Osteoblast (primary cell): ENCODE measurements at regions not wholly inside any gene's neighbourhood (a gene's known extent, or its start where the extent isn't known, plus 50 kb on each side); places are given as distances from the start of the nearest gene placed in this dataset.
A peak's percentile ranks its signal among the peaks of the same experiment; 100 is the strongest.

ENCODE experiments used
- DNase-seq: peaks from one replicate; pipeline ENCODE4 v3.0.0; 2011; ENCODE audit warnings: low spot score, mixed read lengths; ENCODE audit not compliant: insufficient read length; ENCODE audit errors: missing footprints
- H2AFZ ChIP-seq: 2 replicates; pipeline ENCODE4 v1.6.0; 2011; ENCODE audit warnings: mild to moderate bottlenecking, low read length
- H3K27ac ChIP-seq: 2 replicates; pipeline ENCODE4 v1.5.1; 2011; ENCODE audit warnings: mild to moderate bottlenecking, low read depth, low read length, moderate library complexity
- H3K27me3 ChIP-seq: 2 replicates; pipeline ENCODE4 v1.6.0; 2012; ENCODE audit warnings: mild to moderate bottlenecking, control low read depth, inconsistent platforms, low read length, moderate library complexity; ENCODE audit not compliant: insufficient read depth
- H3K36me3 ChIP-seq: 2 replicates; pipeline ENCODE4 v1.5.1; 2011; ENCODE audit warnings: mild to moderate bottlenecking, low read length, control low read depth, moderate library complexity; ENCODE audit not compliant: insufficient read depth
- H3K4me1 ChIP-seq: 2 replicates; pipeline ENCODE4 v1.5.1; 2011; ENCODE audit warnings: mild to moderate bottlenecking, low read length, control low read depth, moderate library complexity; ENCODE audit not compliant: insufficient read depth
- H3K4me2 ChIP-seq: 2 replicates; pipeline ENCODE4 v1.6.0; 2011; ENCODE audit warnings: mild to moderate bottlenecking, low read length; ENCODE audit not compliant: insufficient read depth
- H3K4me3 ChIP-seq: fragments of 200-600 bp; sonication (generic); 3 replicates; pipeline ENCODE4 v1.5.1; 2012; ENCODE audit warnings: mild to moderate bottlenecking, low read length, inconsistent platforms; ENCODE audit not compliant: insufficient read depth
- H3K79me2 ChIP-seq: 2 replicates; pipeline ENCODE4 v1.6.0; 2012; ENCODE audit warnings: mild to moderate bottlenecking, low read length, control low read depth, inconsistent platforms; ENCODE audit not compliant: insufficient read depth
- H3K9me3 ChIP-seq: 2 replicates; pipeline ENCODE4 v1.5.1; 2011; ENCODE audit warnings: low read depth, low read length, control low read depth
- H4K20me1 ChIP-seq: 2 replicates; pipeline ENCODE4 v1.6.0; 2012; ENCODE audit warnings: mild to moderate bottlenecking, low read length, control low read depth; ENCODE audit not compliant: insufficient read depth
- CTCF ChIP-seq: IDR thresholded peaks from 2 replicates; pipeline ENCODE4 v1.5.1; 2011; ENCODE audit warnings: mild to moderate bottlenecking, low read depth, low read length, moderate library complexity; ENCODE audit errors: extremely low read depth

GRCh38 chr10:9807846-9808245 lies 1209.8 kb upstream of the CELF2 start:
- Histone ChIP-seq H3K9me3 (no peaks in the 10 kb centered on the region), H3K27me3 (no peaks in the 10 kb centered on the region), H3K36me3 (no peaks in the 10 kb centered on the region), H2AFZ (no peak overlapping the region), H3K27ac (no peak overlapping the region), H3K4me2 (no peak overlapping the region), H4K20me1 (no peaks in the 10 kb centered on the region), H3K4me3 (no peak overlapping the region), H3K79me2 (no peaks in the 10 kb centered on the region), H3K4me1 (no peaks in the 10 kb centered on the region)
- no peak for TF ChIP-seq CTCF
- DNase-seq = no peak

- H3K36me3 ChIP-seq = no peaks in the 10 kb centered on the region
- no peak overlapping the region for H3K4me3 ChIP-seq
- H4K20me1 ChIP-seq = no peaks in the 10 kb centered on the region
- no peak overlapping the region for H3K27ac ChIP-seq
- DNase-seq = no peak
- no peak overlapping the region for H3K4me2 ChIP-seq
- H3K4me1 ChIP-seq = peaks cover 4% of the 10 kb centered on the region
- no peaks in the 10 kb centered on the region for H3K79me2 ChIP-seq
- no peaks in the 10 kb centered on the region for H3K9me3 ChIP-seq
- no peaks in the 10 kb centered on the region for H3K27me3 ChIP-seq
- TF ChIP-seq CTCF = no peak
- H2AFZ ChIP-seq = no peak overlapping the region
These were observed 1206.1 kb upstream of the CELF2 start for GRCh38 chr10:9811601-9812000.

- no peak for TF ChIP-seq CTCF
- no peak overlapping the region for H3K4me3 ChIP-seq
- peak overlapping the region; percentile 21 for H3K27ac ChIP-seq
- no peaks in the 10 kb centered on the region for H3K9me3 ChIP-seq
- H3K27me3 ChIP-seq = no peaks in the 10 kb centered on the region
- no peak overlapping the region for H3K4me2 ChIP-seq
- no peaks in the 10 kb centered on the region for H3K79me2 ChIP-seq
- peak; percentile 50 for DNase-seq
- H4K20me1 ChIP-seq = no peaks in the 10 kb centered on the region
- no peak overlapping the region for H2AFZ ChIP-seq
- peaks cover 4% of the 10 kb centered on the region for H3K4me1 ChIP-seq
- H3K36me3 ChIP-seq = no peaks in the 10 kb centered on the region
These were observed 1203.3 kb upstream of the CELF2 start for GRCh38 chr10:9814285-9814864.

- H3K36me3 ChIP-seq = no peaks in the 10 kb centered on the region
- H3K4me1 ChIP-seq = peaks cover 1% of the 10 kb centered on the region
- H3K27ac ChIP-seq = no peak overlapping the region
- no peak overlapping the region for H3K4me2 ChIP-seq
- H3K79me2 ChIP-seq = no peaks in the 10 kb centered on the region
- H3K27me3 ChIP-seq = no peaks in the 10 kb centered on the region
- H3K4me3 ChIP-seq = no peak overlapping the region
- H2AFZ ChIP-seq = no peak overlapping the region
- no peaks in the 10 kb centered on the region for H4K20me1 ChIP-seq
- TF ChIP-seq CTCF = no peak
- no peak for DNase-seq
- H3K9me3 ChIP-seq = peaks cover 3% of the 10 kb centered on the region
These were observed 1197.7 kb upstream of the CELF2 start for GRCh38 chr10:9819756-9820494.
